T-helper 2 cell treated with Interferon-gamma antibody and Interleukin-4, amounts not matched to agents 100 ng/mL and 5 ng/mL, for 36 hours (primary cell): ENCODE measurements at regions not wholly inside any gene's neighbourhood (a gene's known extent, or its start where the extent isn't known, plus 50 kb on each side); places are given as distances from the start of the nearest gene placed in this dataset.

Experiments
- intact Hi-C: fragments of 100-400 bp; cut with micrococcal nuclease; formaldehyde crosslinking; loops from one replicate; pipeline ENCODE4 v1.15.1; 2023

DNA sequence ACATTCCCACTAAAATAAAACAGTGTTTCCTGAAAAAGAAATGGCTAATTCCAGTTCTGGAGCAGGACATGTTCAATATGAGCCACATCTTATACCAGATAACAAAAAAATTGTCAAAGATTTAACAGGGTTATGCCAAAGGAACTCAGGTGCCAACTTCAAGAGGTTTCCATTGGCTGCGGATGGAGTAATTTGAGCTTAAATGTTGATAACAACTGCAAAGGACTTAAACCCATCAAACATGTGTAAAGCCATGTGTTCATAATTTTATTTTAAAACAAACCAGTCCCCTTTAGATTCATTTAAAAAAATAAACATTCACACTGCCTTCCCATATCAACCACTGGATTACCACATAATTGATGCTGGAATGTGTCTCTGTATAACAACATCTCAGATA, 156.4 kb upstream of the PCDH18 start:
- intact Hi-C loops: no loop called here

DNA sequence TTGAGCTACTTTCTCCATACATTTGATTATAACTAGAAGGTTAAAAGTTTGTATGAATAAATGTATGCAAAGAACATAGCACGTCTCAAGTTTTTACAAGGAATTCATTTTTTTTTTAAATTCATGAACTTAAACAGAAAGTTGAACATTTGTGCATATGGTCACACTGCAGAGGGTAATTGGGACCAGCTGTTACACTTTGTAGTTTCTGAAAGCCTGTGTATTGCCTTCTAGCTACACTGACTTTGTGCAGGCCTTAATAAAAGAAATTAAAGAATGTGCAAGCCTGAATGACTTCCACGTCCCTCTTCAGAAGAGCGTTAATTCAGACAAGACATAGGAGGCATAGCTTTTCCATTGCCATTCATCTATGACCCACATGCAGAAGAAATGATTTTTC, 153.1 kb upstream of the PCDH18 start:
- intact Hi-C loops: no loop called here

DNA sequence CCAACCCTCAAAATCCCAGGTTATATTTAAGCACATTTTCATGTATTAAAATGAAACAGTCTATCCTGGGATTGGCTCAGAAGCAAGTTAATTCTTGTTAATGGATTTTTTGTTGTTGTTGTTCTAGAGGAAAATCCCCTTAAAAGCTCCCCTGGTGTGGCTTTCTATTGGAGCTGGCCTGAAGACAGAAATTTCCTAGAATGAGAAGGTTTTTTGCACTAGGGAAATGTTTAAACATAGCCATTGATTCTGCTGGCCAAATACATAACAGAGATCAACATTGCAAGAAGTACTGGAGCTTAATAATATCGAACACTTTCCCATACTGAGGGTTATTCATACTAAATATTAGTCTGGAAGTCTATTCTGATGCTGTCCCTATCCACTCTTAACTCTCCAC, 148.8 kb upstream of the PCDH18 start:
- intact Hi-C loops: no loop called here

DNA sequence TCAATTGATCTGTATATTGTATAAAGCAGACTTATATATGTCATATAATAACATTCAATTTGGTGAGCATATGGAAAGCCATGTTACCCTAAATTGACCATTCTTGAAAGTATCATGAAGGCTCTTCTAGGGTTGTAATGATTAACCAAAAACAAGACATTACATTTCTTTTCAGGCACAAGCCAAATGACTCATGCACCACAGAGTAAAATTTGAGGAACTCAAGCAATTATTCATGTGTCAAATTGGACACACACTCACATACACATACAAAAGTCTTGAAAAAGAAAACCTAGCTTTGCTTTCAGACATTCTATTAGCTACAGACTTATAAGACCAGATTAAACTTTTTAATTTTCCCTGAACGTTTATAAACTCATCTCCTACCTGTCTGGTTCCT, 146.5 kb upstream of the PCDH18 start:
- intact Hi-C loops: no loop called here

DNA sequence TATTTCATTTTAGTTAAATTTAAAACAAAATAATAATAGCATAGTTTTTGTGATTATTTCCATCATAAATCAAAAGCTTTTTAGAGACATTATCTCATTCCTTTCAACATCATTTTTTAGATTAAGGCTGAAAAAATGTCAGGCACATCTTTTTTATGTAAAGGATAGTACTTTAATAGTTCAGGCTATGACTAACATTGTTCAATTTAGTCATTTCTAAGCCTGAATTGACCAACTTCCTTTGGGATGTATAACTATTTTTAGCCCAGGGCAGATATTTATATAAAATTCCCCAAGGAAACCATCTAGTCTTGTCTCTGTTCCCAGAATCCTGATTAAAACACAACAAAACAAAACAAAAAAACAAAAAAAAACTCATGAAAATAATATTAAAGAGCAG, 145.6 kb upstream of the PCDH18 start:
- intact Hi-C loops: no loop called here

DNA sequence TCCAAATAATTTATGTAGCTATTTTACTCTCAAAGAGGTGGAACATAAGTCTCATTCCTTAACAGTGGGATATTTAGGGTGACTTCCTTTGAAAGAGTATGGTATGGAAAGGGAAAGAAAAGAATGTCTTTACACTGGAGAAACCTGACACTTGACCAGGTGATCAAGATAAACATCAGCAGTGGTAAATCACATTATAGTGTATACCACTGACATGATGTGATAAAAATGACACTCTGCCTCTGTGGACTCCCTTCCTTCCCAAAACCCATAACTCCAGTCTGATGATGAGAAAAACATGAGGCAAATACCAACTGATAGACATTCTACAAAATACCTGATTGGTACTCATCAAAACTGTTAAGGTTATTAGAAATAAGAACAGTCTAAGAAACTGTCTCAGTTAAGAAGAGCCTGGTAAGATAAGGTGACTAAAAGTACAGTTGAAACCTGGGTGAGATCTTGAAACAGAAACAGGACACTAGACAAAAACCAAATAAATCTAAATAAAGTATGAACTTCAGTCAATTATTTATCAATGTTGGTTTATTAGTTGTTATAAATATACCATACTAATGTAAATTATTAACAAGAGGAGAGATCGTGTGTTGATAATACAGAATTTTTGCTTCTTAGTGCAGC, 144.2 kb upstream of the PCDH18 start:
- intact Hi-C loops: no loop called here

DNA sequence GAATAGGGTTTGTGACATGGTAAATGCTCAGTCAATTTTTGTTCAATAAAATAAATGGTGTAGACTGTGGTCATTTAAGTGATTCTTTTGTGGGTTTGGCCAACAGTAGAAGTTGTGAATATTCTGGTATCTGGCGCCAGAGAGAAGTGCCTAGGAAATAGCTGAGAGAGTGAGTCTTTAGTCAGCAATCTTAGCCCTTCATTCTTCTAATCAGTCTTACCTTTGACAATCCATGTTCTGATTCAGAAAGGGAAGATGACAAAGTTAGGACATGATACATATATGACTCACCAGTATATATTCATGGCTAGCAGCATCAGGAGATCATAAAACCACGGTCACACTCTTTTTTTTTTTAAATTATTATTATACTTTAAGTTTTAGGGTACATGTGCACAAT, 141.8 kb upstream of the PCDH18 start:
- intact Hi-C loops: no loop called here

DNA sequence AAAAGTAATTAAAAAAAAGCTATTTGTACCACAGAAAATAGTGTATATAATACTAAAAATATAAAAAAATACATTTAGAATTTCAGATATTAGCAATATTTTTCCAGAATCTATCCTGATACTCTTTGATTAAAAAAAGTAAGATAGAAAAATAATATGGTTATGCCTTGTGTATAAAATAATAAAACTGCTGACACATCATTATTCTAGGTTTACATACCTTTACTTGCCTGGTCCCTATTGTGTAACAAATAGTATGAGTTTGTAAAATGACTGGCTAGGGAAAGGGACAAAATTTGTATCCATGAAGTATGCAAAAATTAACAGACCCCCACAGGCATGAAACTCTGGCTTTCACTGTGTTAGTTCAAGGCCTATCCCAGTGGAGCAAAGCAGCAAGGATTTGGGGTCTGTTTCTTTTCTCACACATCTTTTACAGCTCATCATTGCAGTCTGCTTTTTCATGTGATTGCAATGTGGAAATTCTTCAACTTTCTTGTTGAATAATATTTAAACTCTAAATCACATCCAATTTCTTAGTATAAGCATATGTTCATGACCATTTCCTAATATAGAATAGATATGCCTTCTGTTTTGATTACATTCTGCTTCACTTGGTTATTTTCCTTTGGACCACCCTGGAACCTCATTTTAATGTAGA, 136.7 kb upstream of the PCDH18 start:
- intact Hi-C loops: no loop called here

DNA sequence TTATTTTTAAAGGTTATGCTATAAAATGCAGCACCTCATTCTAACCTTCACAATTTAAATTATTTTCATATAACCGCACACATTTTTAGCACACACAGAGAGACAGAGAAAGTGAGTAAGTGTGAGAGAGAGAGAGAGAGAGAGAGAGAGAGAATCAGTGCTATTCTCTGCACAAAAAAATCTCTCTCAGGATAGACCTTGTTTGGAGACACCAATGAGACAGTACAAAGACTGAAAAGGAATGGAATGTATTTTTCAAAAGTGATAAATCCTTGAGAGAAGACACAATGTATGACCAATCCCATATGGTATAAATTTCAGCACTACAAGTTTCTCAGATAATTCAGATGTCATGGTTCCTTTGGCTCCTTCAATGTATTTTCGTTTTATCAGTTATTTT, 132.1 kb upstream of the PCDH18 start:
- intact Hi-C loops: no loop called here

DNA sequence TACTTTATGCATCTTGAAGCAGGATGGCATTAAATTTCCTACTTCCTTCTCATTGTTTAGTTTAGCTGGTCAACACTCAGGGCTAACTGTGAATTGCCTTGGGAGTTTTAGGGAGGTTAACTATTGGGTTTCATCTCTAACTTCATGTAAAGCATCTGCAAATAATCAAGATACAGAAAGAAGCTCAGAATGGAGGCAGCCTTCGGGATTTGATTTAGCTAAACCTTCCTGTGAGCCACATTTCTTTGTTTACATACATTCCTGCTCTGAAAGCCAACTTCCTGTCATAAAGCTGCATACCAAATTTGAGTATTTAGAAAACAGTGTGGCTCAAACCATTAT, 131.7 kb upstream of the PCDH18 start:
- intact Hi-C loops: no loop called here

DNA sequence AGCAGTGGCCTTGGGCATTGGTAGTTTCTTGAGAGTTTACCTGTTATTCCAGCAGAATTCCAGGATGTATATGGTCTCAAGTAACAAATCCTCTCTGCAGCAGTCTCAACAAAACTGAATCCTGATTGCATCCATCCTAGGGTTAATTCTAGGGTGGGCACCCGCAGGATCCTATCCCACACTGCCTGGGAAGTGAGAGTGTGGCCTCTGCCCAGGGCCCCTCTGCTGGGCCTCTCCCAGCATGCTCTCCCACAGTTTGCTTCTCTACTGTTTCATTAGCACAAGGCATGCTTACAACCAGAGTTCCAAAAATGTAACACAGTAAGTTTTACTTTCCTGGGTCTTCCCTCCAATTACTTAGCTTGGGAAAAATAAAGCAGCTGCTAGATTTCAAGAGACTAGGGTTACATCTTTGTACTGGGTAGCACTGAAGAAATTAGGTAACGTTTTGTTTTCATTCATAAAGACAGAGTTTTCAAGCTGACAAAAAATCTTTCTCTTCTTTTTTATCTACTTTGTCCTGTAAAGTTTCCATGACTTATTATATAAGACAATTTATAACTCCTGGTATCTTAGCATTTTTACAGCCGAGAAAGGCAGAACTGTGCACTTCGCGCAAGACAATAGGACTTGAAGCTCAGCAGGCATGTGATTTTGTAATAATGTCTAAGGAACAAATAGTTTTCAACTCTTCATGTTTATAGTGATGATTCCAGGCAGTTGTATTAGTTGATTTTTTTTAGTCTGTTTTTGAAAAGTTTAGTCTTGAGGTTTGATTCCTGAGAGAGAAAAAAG, 131.2 kb upstream of the PCDH18 start:
- intact Hi-C loops: no loop called here

DNA sequence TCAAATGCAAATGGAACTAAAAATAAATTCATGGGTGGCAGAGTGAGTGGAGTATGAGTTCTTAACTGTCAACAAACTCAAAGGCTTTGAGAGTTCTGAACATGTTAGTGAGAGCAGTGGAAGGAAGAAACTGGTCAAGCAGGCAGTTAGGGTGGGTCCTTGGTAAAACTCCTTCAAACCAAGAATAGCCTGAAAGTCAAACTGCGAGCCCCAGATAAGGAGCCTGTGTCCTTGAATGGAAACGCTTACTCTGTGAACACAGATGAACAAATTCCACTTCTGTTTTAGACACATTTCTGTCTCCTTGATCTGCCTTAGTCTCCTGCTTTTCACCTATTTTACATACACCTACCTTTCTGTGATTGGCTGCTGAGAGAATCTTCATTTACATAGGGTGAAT, 129.4 kb upstream of the PCDH18 start:
- intact Hi-C loops: no loop called here

DNA sequence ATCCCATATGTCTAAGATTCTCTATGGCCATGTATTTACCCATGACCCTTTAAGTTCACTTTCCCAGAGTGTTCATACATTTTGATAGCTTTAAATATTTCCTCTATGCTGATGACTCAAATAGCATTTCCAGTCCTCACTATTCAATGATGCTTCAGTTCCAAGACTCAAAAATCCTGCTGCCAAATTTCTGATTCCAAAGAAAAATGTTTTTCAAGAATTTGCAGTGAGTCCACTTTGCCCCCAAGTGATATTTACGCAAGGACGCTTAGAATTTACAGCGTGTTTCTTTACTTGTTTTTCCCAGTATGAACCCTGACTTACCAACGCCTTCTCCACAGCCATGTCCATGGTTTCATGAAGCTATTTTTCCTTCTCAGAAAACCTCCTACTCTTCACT, 127.9 kb upstream of the PCDH18 start:
- intact Hi-C loops: no loop called here

DNA sequence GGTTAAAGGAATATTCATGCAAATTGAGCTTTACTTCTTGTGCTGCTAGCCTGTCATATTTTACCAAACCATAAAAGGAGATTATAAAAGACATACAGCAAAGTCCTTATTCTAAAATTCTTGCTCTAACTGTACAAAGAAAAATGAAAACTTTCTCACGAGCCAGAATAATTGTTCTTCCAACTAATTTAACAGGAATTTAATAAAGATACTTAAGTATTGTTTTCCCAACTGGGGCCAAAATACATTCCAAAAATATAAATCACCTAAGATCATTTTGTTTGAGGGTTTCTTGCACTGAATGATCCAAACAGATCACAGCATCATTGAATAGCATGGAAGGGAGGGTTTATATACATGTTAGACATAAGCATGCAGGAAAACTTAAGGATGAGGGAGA, 127.1 kb upstream of the PCDH18 start:
- intact Hi-C loops: no loop called here

DNA sequence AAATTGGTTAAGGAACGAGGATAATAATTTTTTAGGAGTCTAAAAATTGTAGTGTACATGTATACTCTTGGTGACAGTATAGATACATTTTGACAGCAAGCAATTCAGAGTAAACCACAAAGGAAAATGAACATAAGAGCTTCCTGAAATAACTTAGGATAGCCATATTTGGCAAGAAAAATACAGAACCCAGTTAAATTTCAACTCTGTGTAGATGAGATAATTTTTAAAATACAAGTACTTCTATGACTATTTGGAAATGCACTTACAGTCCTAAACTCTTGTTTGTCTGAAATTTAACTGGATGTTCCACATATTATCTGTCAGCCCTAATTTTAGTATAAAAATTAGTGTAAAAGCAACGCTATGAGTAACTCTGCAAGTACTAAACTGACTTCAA, 124.4 kb upstream of the PCDH18 start:
- intact Hi-C loops: no loop called here

DNA sequence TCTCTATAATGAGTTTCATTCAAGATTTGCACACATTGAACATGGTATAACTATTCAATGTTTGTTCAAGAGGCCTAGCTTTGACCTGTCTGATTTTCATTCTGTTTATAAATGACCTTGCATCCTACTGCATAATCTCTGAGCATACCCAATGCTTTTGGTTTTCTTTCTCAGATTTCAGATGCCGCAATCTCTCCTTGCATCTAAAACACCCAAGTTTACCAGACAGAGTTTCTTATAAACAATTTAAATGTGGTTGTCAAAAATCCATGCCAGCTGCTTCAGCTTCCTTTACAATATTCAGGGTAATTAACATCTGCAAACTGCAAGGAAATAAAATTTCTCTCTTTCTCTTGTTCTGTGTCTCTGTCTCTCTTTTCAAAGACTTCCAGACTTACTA, 123.0 kb upstream of the PCDH18 start:
- intact Hi-C loops: no loop called here

DNA sequence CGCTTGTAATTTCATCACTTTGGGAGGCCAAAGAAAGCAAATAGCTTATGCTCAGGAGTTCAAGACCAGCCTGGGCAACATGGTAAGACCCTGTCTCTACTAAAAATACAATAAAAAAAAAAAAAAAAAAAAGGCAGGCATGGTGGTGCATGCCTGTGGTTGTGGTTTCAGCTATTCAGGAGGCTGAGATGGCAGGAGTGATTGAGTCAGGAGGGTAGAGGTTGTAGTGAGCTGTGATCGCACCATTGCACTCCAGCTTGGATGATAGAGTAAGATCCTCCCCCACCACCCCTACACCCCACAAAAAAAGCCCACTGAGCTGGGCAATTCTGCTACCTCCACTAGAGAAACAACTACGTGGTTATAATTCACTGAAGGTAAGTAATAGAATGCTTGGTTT, 118.8 kb upstream of the PCDH18 start:
- intact Hi-C loops: no loop called here

DNA sequence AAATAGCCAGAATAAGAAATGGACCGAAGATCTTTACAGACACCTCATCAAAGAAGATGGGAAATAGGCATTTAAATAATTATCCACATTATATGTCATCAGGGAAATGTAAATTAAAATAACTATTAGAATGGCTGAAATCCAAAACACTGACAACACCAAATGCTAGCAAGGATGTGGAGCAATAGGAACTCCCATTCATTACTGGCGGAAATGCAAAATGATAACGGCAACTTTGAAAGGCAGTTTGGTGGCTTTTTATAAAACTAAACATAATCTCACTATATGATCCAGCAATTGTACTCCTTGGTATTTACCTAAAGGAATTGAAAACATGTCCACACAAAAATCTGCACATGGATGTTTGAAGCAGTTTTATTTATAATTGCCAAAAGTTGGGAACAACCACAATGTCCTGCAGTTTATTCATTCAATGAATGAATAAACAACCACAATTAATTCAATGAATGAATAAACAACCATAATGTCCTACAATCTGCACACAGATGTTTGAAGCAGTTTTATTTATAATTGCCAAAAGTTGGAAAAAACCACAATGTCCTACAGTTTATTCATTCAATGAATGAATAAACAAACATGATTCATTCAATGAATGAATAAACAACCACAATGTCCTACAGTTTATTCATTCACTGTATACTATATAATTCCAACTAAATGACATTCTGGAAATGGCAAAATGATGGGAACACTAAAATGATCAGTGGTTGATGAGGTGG, 117.6 kb upstream of the PCDH18 start:
- intact Hi-C loops: no loop called here

DNA sequence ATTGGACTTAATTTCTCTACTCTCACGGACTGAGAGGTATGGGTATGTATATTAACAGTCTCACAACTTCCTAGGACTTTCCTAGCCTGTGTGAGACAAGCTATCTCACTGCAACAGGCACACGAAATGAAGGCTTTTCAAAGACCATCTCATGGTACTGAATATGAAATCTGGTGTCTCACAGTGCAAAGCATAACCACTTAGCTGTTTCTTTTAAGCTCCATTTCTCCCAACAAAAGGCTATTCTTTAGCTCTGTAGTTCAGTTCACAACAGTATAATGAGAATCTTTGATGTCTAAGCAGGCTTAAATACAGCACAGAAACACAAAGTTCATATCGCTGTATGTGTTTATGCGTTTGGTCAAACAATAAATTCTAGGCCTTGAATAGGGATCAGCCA, 116.2 kb upstream of the PCDH18 start:
- intact Hi-C loops: no loop called here

DNA sequence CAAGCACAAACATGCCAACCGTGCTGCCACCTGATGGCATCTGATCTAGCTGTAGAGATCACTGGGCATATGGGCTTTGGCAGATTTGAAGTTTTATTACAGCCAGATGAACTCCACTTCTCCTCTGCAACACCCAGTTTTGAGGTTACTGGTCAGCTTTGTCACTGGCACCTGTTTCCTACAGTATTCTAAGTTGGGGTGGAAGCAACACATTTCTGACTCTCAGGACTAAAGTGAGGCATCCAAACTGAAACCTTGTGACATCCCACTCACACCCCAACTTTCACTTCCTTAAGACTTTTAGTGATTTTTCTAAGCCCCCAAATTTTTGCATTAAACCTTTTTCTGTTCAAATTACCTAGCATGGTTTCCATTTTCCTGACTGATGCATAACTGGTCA, 115.1 kb upstream of the PCDH18 start:
- intact Hi-C loops: no loop called here

DNA sequence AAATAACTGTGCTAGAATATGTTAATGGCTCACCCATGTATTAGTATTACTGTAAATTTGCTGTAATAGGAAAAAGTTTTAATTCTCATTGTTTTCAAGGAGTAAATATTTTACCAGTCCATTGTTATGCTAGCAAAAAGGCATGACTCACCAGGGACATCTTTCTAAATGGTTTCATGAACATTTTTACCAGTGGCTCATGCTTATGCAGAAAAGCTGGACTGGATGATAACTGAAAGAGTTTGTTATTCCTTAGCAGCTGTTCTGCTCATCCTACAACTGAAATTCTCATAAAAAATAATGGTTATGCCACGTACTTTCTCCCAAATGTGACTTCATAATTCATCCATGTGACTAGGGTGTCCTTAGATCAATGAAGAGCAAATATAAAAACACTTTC, 111.9 kb upstream of the PCDH18 start:
- intact Hi-C loops: no loop called here

DNA sequence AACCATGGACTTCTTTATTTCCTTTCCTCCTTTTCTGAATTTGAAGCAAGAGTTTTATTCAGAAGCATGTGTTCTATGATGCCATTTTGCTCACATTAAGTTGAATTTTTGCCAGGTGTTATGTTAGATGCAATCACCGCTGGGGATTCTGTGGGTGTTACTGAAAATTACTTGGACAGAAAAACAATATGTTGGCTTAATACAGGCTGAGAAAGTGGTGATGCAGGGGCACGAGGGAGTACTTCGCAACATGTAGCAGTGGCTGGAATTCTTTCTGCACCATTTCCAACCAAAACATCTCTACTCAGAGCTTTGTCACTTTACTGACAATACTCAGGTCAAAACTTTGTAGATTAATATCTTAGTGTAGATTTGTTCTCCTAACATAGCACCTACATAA, 109.2 kb upstream of the PCDH18 start:
- intact Hi-C loops: no loop called here
